Common myeloid progenitor, CD34-positive (primary cell): ENCODE measurements at regions not wholly inside any gene's neighbourhood (a gene's known extent, or its start where the extent isn't known, plus 50 kb on each side); places are given as distances from the start of the nearest gene placed in this dataset.

Experiments
- CTCF ChIA-PET: fragments of 350-600 bp; sonication (Branson Sonifier 250); formaldehyde crosslinking; loops from one replicate; lab custom pipeline; 2021; ENCODE audit warnings: antibody characterized with exemption; lab: Charles Lee
- POLR2A ChIA-PET: fragments of 350-600 bp; sonication (Branson Sonifier 250); formaldehyde crosslinking; loops from one replicate; lab custom pipeline; 2021; ENCODE audit warnings: antibody characterized with exemption; lab: Charles Lee
- DNase-seq, 3 donors: peaks; one replicate each; pipeline versions ENCODE4 v3.0.0 to v3.0.0-alpha.2; 2013
- H3K27ac ChIP-seq, 2 experiments: 1 replicate in 1 of 2; 2 replicates in 1 of 2; pipeline ENCODE4 v1.7.0; 2013; ENCODE audit warnings: inconsistent platforms in 2 of 2, low read length in 2 of 2, mild to moderate bottlenecking in 2 of 2, low read depth in 1 of 2, moderate library complexity in 1 of 2; ENCODE audit not compliant: severe bottlenecking in 2 of 2, insufficient read depth in 1 of 2, poor library complexity in 1 of 2
- H3K27me3 ChIP-seq, 5 experiments: replicated peaks in 2 of 5; 1 replicate in 3 of 5; 2 replicates in 2 of 5; pipeline versions ENCODE4 v1.6.1 to v1.7.0; 2013; ENCODE audit warnings: low read length in 4 of 5, mild to moderate bottlenecking in 2 of 5, moderate library complexity in 2 of 5, inconsistent platforms in 1 of 5; ENCODE audit not compliant: insufficient read depth in 5 of 5, control insufficient read depth in 4 of 5
- H3K36me3 ChIP-seq, 4 experiments: 1 replicate in 2 of 4; 2 replicates in 2 of 4; pipeline versions ENCODE4 v1.6.1 to v1.7.0; 2013; ENCODE audit warnings: low read length in 3 of 4, control low read depth in 1 of 4, mild to moderate bottlenecking in 1 of 4; ENCODE audit not compliant: control insufficient read depth in 4 of 4, insufficient read depth in 4 of 4
- H3K4me1 ChIP-seq, 4 experiments: 1 replicate in 3 of 4; 2 replicates in 1 of 4; pipeline versions ENCODE4 v1.6.1 to v1.7.1; 2013; ENCODE audit warnings: low read length in 3 of 4, mild to moderate bottlenecking in 3 of 4, control low read depth in 1 of 4, inconsistent platforms in 1 of 4, moderate library complexity in 1 of 4; ENCODE audit not compliant: control insufficient read depth in 4 of 4, insufficient read depth in 4 of 4; ENCODE audit errors: control extremely low read depth in 1 of 4
- H3K4me3 ChIP-seq, 7 experiments: 1 replicate in 4 of 7; 2 replicates in 3 of 7; pipeline versions ENCODE4 v1.5.1 to v1.7.0; 2013; ENCODE audit warnings: mild to moderate bottlenecking in 7 of 7, low read length in 6 of 7, moderate library complexity in 6 of 7, inconsistent platforms in 2 of 7, low read depth in 2 of 7, control low read depth in 1 of 7; ENCODE audit not compliant: insufficient read depth in 4 of 7, control insufficient read depth in 1 of 7; ENCODE audit errors: extremely low read depth in 1 of 7
- H3K9me3 ChIP-seq, 5 experiments: 1 replicate in 4 of 5; 2 replicates in 1 of 5; pipeline versions ENCODE4 v1.6.1 to v1.7.1; 2013; ENCODE audit warnings: low read length in 4 of 5, mild to moderate bottlenecking in 2 of 5, inconsistent platforms in 1 of 5, low read depth in 1 of 5, moderate library complexity in 1 of 5; ENCODE audit not compliant: control insufficient read depth in 4 of 5, insufficient read depth in 2 of 5; ENCODE audit errors: control extremely low read depth in 1 of 5
- WGBS: methylation state at CpG from one replicate; pipeline ENCODE4 v1.1.5; 2013; ENCODE audit not compliant: insufficient coverage; 5-methylcytosine and 5-hydroxymethylcytosine counted together

- Histone ChIP-seq H3K27me3 (no peaks in the 10 kb centered on the region), H3K4me1 (no peaks in the 10 kb centered on the region), H3K36me3 (no peaks in the 10 kb centered on the region), H3K9me3 (no peaks in the 10 kb centered on the region), H3K27ac (no peak overlapping the region), H3K4me3 (no peak overlapping the region)
- WGBS, result no CpG with 5 or more reads among the region's 13 CpGs
- ChIA-PET POLR2A (no interaction called here), CTCF (interaction anchor here (0.6 kb wide), 1 partner anchor 62 kb away, joined by 3 read pairs; no protein-coding TSS in a partner anchor)
- DNase-seq, result no peak
Measured at GRCh38 chrY:19167319-19168201, 394.0 kb upstream of the HSFY2 start.

- Histone ChIP-seq H3K27me3 (no peaks in the 10 kb centered on the region), H3K4me3 (no peak overlapping the region), H3K36me3 (no peaks in the 10 kb centered on the region), H3K9me3 (no peaks in the 10 kb centered on the region), H3K4me1 (no peaks in the 10 kb centered on the region), H3K27ac (no peak overlapping the region)
- DNase-seq, result no peak
- CTCF ChIA-PET, result no interaction called here
- POLR2A ChIA-PET, result no interaction called here
- WGBS, result no CpG with 5 or more reads among the region's 4 CpGs
Measured at GRCh38 chrY:19148783-19149182, 375.2 kb upstream of the HSFY2 start.

GRCh38 chrY:19146296-19146695, 372.8 kb upstream of the HSFY2 start:
- Histone ChIP-seq H3K9me3 (no peaks in the 10 kb centered on the region), H3K4me3 (no peak overlapping the region), H3K4me1 (no peaks in the 10 kb centered on the region), H3K27ac (no peak overlapping the region), H3K27me3 (no peaks in the 10 kb centered on the region), H3K36me3 (no peaks in the 10 kb centered on the region)
- ChIA-PET POLR2A (no interaction called here), CTCF (no interaction called here)
- DNase-seq, result no peak
- no CpG with 5 or more reads among the region's 1 CpG for WGBS

GRCh38 chrY:19142093-19142492, 368.6 kb upstream of the HSFY2 start:
- no peaks in the 10 kb centered on the region for H3K9me3 ChIP-seq
- POLR2A ChIA-PET, result no interaction called here
- no CpG with 5 or more reads among the region's 4 CpGs for WGBS
- no peaks in the 10 kb centered on the region for H3K36me3 ChIP-seq
- no peak overlapping the region for H3K4me3 ChIP-seq
- no peak for DNase-seq
- CTCF ChIA-PET, result no interaction called here
- no peak overlapping the region for H3K27ac ChIP-seq
- H3K27me3 ChIP-seq, result no peaks in the 10 kb centered on the region
- H3K4me1 ChIP-seq, result no peaks in the 10 kb centered on the region

- H3K27me3 ChIP-seq, result no peaks in the 10 kb centered on the region
- H3K27ac ChIP-seq, result no peak overlapping the region
- ChIA-PET POLR2A (no interaction called here), CTCF (no interaction called here)
- WGBS, result no CpG with 5 or more reads among the region's 5 CpGs
- no peak for DNase-seq
- H3K4me1 ChIP-seq, result no peaks in the 10 kb centered on the region
- no peaks in the 10 kb centered on the region for H3K9me3 ChIP-seq
- no peaks in the 10 kb centered on the region for H3K36me3 ChIP-seq
- no peak overlapping the region for H3K4me3 ChIP-seq
Measured at GRCh38 chrY:19140285-19140920, 366.9 kb upstream of the HSFY2 start.

- H3K4me3 ChIP-seq, result no peak overlapping the region
- CTCF ChIA-PET, result no interaction called here
- H3K9me3 ChIP-seq, result no peaks in the 10 kb centered on the region
- no peaks in the 10 kb centered on the region for H3K27me3 ChIP-seq
- H3K4me1 ChIP-seq, result no peaks in the 10 kb centered on the region
- DNase-seq, result no peak
- POLR2A ChIA-PET, result interaction anchor here (0.6 kb wide), 1 partner anchor 208 kb away, joined by 3 read pairs; no protein-coding TSS in a partner anchor
- no peak overlapping the region for H3K27ac ChIP-seq
- no CpG with 5 or more reads among the region's 2 CpGs for WGBS
- no peaks in the 10 kb centered on the region for H3K36me3 ChIP-seq
Measured at GRCh38 chrY:19134426-19134825, 360.9 kb upstream of the HSFY2 start.
